Esophagus muscularis mucosa (tissue), 4 donors: ENCODE measurements at regions not wholly inside any gene's neighbourhood (a gene's known extent, or its start where the extent isn't known, plus 50 kb on each side); places are given as distances from the start of the nearest gene placed in this dataset.

Experiments used
- DNase-seq: peaks from one replicate; pipeline ENCODE4 v3.0.0-alpha.2; 2017; ENCODE audit errors: extremely low spot score
- H3K27ac ChIP-seq, 4 donors: fragments of 200-600 bp; sonication (generic); replicated peaks in 1 of 4; 1 replicate in 3 of 4; 2 replicates in 1 of 4; pipeline ENCODE4 v1.5.1; 2016 to 2019; ENCODE audit warnings: mild to moderate bottlenecking in 1 of 4
- H3K27me3 ChIP-seq, 4 donors: fragments of 200-600 bp; sonication (generic); one replicate each; pipeline versions ENCODE4 v1.5.1 to v1.6.0; 2016 to 2019
- H3K36me3 ChIP-seq, 4 donors: fragments of 200-600 bp; sonication (generic); one replicate each; pipeline ENCODE4 v1.5.1; 2016 to 2019
- H3K4me1 ChIP-seq, 4 donors: fragments of 200-600 bp; sonication (generic); one replicate each; pipeline ENCODE4 v1.5.1; 2016 to 2019
- H3K4me3 ChIP-seq, 4 donors: fragments of 200-600 bp; sonication (generic); 1 replicate in 2 of 4; 2 replicates in 2 of 4; pipeline ENCODE4 v1.5.1; 2016 to 2019; ENCODE audit warnings: mild to moderate bottlenecking in 4 of 4, moderate library complexity in 1 of 4
- H3K9me3 ChIP-seq, 4 donors: fragments of 200-600 bp; sonication (generic); 1 replicate in 3 of 4; 2 replicates in 1 of 4; pipeline ENCODE4 v1.5.1; 2016 to 2019
- CTCF ChIP-seq, 3 experiments: fragments of 200-600 bp in 2 of 3; fragments of 450-650 bp in 1 of 3; sonication (generic) in 2 of 3; IDR thresholded peaks; one replicate each; pipeline ENCODE4 v1.5.1; 2017 to 2019; ENCODE audit warnings: antibody characterized with exemption in 3 of 3, mild to moderate bottlenecking in 2 of 3, moderate library complexity in 1 of 3
- EP300 ChIP-seq: sonication (generic); formaldehyde crosslinking; IDR thresholded peaks from one replicate; pipeline ENCODE4 v1.6.1; 2017; ENCODE audit warnings: antibody characterized with exemption
- POLR2A ChIP-seq: fragments of 450-650 bp; IDR thresholded peaks from one replicate; pipeline ENCODE4 v1.6.1; 2017; ENCODE audit warnings: antibody characterized with exemption, moderate library complexity, mild to moderate bottlenecking, low read depth
- POLR2AphosphoS5 ChIP-seq, 2 donors: sonication (generic); formaldehyde crosslinking; IDR thresholded peaks; one replicate each; pipeline ENCODE4 v1.6.1; 2017; ENCODE audit warnings: antibody characterized with exemption in 2 of 2
- WGBS: methylation state at CpG from one replicate; pipeline ENCODE4 v1.1.5; 2018; 5-methylcytosine and 5-hydroxymethylcytosine counted together
- intact Hi-C: fragments of 100-400 bp; cut with DNase I; formaldehyde crosslinking; loops from one replicate; pipeline ENCODE4 v1.15.1; 2023

GRCh38 chr6:145009711-145010110 lies 724.6 kb downstream of the UTRN start:
- no peak overlapping the region for H3K4me3 ChIP-seq

GRCh38 chr6:145012039-145012662 lies 723.2 kb downstream of the EPM2A start:
- H3K4me1 ChIP-seq = peaks cover 0 to 8% (median 3%) of the 10 kb centered on the region in 4 donors
- TF ChIP-seq EP300 (no peak), POLR2AphosphoS5 (IDR thresholded peaks at IDR 0.05) (no peak), POLR2A (no peak), CTCF (IDR thresholded peaks at IDR 0.05) (no peak)
- H3K4me3 ChIP-seq = no peak overlapping the region
- H3K9me3 ChIP-seq = no peaks in the 10 kb centered on the region
- DNase-seq = no peak
- no peaks in the 10 kb centered on the region for H3K27me3 ChIP-seq
- H3K27ac ChIP-seq = no peak overlapping the region
- WGBS = 55% methylated on average over 5 of the region's 5 CpGs
- intact Hi-C loops = no loop called here
- no peaks in the 10 kb centered on the region for H3K36me3 ChIP-seq

More at GRCh38 chr6:145009711-145010110, 724.6 kb downstream of the UTRN start:
- intact Hi-C loops = no loop called here
- Histone ChIP-seq H3K27ac (no peak overlapping the region), H3K9me3 (no peaks in the 10 kb centered on the region), H3K36me3 (no peaks in the 10 kb centered on the region), H3K4me1 (no peaks in the 10 kb centered on the region), H3K27me3 (no peaks in the 10 kb centered on the region)
- TF ChIP-seq POLR2AphosphoS5 (IDR thresholded peaks at IDR 0.05) = no peak
- TF ChIP-seq EP300 = no peak
- no peak for TF ChIP-seq CTCF (IDR thresholded peaks at IDR 0.05)
- no peak for TF ChIP-seq POLR2A
- DNase-seq = no peak

GRCh38 chr6:145015739-145016558 lies 719.4 kb downstream of the EPM2A start:
- intact Hi-C loops = no loop called here
- WGBS = 82% methylated on average over 2 of the region's 2 CpGs
- TF ChIP-seq EP300 (no peak), POLR2AphosphoS5 (IDR thresholded peaks at IDR 0.05) (peak in 1 of 2 donors; percentile 42), POLR2A (no peak)
- DNase-seq = no peak
- H3K36me3 ChIP-seq = no peaks in the 10 kb centered on the region
- H3K4me3 ChIP-seq = no peak overlapping the region
- no peaks in the 10 kb centered on the region for H3K9me3 ChIP-seq
- no peak overlapping the region for H3K27ac ChIP-seq
- H3K4me1 ChIP-seq = peaks cover 0 to 8% (median 3%) of the 10 kb centered on the region in 4 donors
- H3K27me3 ChIP-seq = no peaks in the 10 kb centered on the region

GRCh38 chr6:145017051-145017450 lies 718.3 kb downstream of the EPM2A start:
- intact Hi-C loops = no loop called here

More at GRCh38 chr6:145017051-145017450, 718.3 kb downstream of the EPM2A start:
- Histone ChIP-seq H3K27ac (no peak overlapping the region), H3K36me3 (no peaks in the 10 kb centered on the region), H3K4me3 (no peak overlapping the region), H3K9me3 (no peaks in the 10 kb centered on the region), H3K4me1 (peaks cover 0 to 8% (median 3%) of the 10 kb centered on the region in 4 donors), H3K27me3 (no peaks in the 10 kb centered on the region)
- TF ChIP-seq CTCF (IDR thresholded peaks at IDR 0.05) = no peak
- TF ChIP-seq EP300 = no peak
- TF ChIP-seq POLR2A = no peak
- no peak for TF ChIP-seq POLR2AphosphoS5 (IDR thresholded peaks at IDR 0.05)
- no peak for DNase-seq
